ENCODE measurements at regions not wholly inside any gene's neighbourhood (a gene's known extent, or its start where the extent isn't known, plus 50 kb on each side); places are given as distances from the start of the nearest gene placed in this dataset.

DNA sequence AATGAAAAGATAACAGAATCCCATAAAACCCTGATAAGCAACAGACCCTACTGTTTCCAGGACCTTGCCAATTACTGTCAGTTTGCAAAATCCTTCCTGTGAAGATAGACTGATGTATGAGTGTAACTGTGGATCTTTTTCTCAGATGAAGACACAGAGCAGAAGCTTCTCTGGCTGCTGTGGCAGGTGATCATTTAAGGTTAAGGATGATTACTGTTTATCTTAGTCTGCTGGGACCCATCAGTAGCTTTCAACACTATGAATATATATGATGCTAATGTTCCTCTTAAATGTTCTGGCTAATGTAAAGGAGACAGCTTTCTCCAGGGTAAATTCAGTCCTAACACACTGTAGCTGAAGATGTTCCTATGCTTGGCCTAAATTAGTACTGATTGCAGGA lies 56.0 kb upstream of the CTTNBP2 start:
- no peak for DNase-seq

DNA sequence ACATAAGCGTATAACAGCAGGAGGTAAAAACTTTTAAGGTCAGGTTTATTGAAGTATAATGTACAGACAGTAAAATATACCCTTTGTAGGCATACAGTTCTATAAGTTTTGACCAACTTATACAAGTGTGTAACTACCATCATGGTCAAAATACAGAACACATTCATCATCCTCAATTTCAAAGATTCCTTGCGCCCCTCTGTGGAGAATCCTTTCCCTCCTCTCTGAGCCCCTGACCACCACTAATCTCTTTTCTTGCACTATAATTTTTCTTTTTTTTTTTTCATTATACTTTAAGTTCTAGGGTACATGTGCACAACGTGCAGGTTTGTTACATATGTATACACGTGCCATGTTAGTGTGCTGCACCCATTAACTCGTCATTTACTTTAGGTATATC lies 58.1 kb upstream of the CTTNBP2 start:
- no peak for DNase-seq

DNA sequence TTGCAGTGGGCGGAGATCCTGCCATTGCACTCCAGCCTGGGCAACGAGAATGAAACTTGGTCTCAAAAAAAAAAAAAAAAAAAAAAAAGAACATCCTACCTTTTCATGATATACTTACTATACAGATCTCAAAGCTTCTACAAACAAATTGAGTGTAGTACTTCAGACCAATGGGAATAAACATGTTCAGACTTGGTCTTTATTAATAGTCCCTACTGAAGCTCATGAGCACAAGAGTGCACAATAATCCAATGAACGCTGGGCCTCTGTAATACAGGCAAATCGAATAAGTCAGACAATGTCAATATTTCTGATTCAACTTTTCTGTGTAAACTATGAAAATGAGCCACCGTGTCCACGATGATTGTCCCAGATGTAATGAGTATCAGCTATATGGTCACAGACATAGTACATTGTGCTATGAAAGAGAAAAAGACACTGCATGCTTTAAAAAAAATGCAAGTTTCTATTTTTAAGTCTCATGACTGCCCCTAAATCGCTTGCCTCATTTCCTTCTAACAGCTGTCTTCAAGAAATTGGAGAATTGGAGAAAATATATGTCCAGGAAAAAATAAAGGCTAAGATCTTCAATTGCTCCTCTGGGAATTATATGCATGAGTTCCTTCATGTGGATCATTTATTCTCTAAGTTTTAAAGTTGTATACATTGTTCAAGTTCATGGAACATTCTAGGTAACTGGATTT lies 64.0 kb upstream of the CTTNBP2 start:
- peak; percentile 41 for DNase-seq

DNA sequence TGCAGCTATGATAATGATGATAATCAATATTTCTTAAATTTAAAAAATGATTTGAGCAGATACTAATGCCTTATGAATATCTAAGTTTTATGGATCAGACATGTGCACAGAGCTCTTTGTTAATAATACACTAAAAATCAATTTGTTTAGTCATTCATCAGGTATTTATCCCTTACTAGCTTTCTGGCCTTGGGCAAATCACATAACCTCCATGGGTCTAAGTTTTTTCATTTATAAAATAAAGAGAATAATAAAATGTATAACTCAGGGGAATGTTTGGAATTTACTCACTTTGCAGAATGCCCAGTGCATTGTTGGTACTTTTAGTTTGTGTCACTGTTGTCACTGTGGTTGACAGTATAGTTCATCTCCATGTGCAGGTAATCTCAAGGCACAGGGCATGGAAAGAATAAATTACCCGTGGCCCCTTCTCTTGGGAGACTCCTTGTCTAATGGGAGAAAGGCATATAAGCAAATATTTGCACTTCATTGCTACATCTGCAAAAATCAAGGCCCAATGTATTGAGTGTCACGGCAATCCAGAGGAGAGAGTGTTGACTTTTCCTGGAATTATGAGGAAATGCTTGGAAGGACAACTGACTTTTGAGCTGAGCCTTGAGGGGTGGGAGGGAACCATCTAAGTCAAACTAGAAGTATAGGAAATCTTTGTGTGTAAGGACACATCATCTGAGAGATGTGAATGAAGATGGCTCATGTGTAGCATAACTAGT lies 64.7 kb upstream of the CTTNBP2 start:
- peak; percentile 31 for DNase-seq

DNA sequence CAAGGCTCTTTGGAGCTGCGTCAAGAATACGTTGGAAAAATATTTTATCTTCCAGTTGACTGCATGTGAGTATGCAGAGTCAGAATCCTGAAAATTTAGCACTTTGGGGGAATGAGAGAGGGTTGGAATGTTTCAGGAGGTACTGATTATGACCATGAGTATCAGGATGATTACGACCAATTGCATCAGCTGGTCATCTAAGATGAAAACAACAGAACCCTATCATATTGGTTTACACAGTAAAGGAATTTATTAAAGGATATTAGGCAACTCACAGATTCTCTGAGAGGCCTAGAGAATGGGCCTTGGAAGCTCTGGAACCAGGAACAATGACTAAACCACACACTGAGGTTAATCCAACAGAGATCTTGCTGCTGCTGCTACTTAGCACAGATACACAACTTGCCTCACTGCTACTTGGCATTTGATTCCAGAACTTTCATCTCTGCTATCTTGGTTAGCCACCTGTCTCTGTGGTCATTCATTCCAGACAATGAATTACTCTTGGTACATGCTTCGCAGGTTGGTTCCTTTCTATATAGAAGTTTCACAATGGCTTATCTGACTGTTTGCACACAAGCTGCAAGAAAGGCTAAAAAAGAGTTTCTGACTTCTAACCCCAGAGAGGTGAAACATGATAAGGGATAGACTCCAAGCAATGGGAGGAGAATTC lies 68.0 kb upstream of the CTTNBP2 start:
- DNase-seq, result no peak

GRCh38 chr7:117942780-117943179 lies 69.5 kb upstream of the CTTNBP2 start:
- no peak for DNase-seq

DNA sequence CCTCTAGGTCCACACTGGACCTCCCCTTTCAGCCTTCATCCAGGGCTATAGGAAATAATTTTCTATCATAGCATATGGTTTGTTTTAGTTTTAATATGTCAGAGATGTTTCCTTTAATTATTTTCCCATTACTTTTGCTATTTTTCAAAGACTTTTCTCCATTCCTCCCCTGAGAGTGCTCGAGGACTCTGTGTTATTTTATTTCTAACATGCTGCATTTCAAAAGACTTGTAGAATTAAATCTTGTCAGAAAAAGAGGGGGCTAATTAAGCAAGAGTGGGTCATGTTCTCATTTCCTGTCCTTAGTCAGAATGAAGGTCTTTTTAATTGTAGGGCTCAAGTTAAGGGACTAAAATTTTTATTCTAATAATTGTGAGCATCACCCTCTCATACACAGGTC lies 71.6 kb upstream of the CTTNBP2 start:
- DNase-seq, result no peak

- DNase-seq, result peak; percentile 11
Measured at GRCh38 chr7:117946151-117946633, 73.0 kb upstream of the CTTNBP2 start.

- DNase-seq, result no peak
Measured at GRCh38 chr7:117949232-117949631, 76.0 kb upstream of the CTTNBP2 start.

- no peak for DNase-seq
Measured at GRCh38 chr7:117950601-117951260, 77.5 kb upstream of the CTTNBP2 start.

DNA sequence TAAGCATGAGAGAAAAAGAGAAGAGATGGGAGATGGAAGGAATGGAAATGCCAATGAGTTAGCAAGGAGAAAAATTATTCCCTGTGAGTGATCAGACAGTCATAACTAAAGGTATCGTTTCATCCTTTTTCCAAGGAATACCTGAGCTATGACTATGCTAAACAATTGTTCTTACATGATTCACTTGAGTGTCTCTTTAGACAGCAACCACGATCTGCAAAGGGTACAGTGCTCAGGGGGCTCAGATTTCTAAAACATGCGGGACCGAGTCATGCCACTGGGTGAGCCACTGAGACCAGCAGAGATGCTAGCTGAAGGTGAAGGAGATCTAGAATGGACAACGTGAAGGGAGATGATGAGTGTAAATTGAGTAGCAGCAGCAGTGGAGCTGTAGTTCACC lies 78.0 kb upstream of the CTTNBP2 start:
- DNase-seq, result no peak

DNA sequence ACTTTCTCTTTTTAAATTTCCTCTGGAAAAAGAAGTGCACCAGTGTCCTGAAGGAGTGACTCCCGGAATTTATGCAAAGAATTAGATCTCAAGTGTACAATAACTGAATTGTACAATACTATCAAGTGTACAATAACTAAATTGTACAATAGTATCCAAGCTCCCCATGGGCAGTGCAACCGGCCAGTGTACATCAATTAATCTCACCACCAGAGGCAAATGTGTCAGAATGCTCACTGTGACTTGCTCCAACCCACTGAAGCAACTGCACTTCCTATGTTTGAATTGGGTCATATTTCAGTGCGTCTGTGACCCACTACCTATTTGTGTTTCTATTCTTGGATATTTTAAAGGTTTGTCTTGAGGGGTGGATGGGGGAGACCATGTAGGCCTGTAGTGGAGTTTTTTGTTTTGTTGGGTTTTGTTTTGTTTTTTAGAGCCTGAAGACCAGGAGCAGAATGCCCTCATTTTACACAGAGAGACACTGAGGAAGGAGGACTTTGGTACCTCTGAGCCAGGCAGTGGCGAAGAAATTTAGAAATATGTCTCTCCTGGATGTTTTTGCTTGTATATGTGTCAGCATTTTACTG lies 78.5 kb upstream of the CTTNBP2 start:
- peak; percentile 12 for DNase-seq

- no peak for DNase-seq
Measured at GRCh38 chr7:117955046-117955445, 81.8 kb upstream of the CTTNBP2 start.

DNA sequence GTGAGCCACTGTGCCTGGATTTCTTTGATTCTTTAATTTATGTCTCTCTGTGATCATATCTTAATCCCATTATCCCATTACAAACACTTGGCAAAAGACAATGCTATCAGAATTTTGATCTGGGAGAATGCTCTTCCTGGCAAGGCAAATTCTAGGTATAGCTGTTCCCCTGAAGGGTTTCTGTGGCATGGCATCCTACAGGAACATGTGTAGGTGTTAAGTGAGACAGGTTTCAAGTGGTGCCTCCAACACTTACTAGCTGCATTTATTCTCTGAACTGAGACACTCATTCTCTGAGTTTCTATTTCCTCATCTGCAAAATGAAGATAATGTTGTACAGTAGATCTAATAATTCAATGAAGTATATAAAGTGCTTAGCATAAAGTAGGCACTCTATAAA lies 87.1 kb upstream of the CTTNBP2 start:
- no peak for DNase-seq

DNA sequence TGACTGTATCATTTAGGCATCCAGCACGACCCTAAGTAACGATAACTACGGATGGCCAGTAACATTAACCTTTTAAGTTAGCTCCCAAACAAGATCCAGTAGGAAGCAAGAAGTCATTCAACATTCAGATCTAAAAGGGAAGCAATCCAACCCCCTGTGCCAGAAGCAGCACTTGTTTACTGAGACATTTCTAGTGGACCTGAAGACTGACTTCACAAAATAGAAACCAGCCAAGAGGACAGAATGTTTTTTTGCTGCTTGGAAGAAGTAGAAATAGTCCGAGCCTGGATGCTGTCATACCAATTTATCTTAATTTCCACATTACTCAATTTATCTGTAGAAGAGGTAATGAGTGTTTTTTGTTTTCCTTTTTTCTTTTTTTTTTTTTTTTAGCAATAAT lies 88.0 kb upstream of the CTTNBP2 start:
- no peak for DNase-seq

GRCh38 chr7:117962366-117962994 lies 89.2 kb upstream of the CTTNBP2 start:
- DNase-seq, result no peak

DNA sequence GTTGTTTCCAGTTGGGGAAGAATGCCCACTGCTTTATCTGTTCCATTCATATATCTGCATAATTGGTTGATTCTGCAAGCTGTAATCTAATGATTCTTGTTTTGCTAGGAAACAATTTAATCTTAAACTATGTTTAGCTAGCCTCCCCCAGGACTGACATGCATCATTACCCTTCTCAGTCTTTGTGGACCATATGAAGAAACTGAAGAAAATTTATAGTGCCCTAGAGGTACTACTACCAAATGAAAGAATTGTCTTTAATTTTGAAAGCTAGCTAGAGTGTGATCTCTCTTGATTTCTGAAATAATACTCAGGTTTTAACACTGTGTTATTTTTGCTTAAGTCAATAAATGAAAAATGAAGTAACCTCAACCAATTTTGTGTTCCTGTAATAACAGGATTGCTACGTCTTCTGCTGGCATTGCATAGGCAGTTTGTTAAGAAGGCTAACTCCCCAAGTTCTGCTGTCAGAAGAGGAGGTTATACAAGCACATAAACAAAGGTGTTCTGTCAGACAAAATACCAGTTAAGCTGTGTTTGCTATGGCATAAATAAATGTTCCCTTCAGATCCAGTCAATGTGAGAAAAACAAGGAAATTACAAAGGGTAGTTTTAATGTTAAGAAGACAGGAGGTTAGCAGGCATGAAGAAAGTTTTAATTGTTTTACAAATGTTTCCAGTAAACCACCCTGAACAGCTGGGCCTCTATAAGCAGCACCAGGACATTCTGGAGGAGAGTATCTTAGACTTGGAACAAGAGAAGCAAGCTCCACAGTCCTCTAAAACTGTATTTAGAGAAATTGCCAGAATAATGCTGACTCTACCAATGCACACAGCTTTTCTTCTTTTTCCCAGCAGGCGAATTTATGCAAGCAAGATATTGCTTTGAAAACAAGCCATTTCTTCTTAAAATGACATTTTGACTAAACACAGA lies 90.3 kb upstream of the CTTNBP2 start:
- no peak for DNase-seq

DNA sequence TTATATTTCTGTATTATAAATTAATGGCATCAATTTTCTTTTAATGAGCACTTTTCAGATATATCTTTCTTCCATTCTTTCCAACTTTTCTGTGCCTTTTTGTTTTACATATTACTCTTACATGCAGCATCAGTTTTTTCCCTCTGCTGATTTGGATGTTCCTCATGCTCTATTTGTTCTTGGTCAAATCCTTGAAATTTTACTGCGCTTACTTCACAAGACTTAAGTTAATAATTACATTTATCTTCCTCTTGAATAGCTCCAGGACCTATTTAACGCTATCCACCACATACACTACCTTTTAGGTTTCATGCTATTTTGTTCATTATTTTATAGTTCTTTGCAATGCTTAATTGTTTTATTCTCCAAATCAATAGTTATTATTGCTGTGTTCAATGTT lies 97.6 kb upstream of the CTTNBP2 start:
- DNase-seq, result no peak

DNA sequence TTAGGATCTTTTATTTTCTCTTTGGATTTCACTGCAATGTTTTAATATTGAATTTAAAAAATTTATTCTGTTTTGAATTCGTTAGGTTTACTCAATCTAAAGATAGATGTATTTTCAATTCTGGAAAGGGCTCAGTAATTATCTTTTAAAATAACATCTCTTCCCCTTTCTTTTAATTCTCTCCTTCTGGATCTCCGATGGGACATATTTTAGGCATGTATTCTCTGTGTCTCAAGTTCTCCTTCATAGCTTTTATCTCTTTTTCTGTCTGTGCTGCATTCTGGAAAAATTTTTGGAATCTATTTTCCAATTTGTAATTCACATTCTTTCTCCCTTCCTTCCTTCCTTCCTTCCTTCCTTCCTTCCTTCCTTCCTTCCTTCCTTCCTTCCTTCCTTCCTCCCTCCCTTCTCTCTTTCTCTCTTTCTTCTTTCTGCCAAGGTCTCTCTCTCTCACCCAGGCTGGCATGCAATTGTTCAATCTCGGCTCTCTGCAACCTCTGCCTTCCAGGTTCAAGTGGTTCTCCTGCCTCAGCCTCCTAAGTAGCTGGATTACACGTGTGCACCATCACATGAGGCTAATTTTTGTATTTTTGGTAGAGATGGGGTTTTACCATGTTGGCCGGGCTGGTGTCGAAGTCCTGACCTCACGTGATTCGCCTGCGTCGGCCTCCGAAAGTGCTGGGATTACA lies 98.5 kb upstream of the CTTNBP2 start:
- DNase-seq, result no peak

- DNase-seq, result no peak
Measured at GRCh38 chr7:117972606-117973005, 99.4 kb upstream of the CTTNBP2 start.

DNA sequence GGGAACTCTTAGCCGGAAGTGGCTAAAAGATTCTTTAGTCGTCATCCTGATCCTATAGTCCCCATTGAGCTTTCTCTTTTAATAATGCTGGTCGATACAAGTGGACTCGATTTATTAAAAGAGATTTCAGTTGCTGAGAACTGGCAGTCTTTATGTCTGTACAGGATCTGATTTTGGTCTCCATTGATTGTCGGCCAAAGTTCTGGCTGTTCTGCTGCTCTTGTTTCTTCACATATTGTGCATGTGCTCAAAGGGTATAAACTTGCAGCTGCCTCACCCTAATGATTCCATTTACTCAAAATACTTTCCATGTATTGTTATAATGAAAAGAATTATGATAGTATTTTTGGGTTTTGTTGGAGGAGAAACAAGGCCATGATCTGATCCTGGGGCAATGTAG lies 100.7 kb upstream of the CTTNBP2 start:
- DNase-seq, result no peak
